HepG2 (cell line): ENCODE measurements at regions not wholly inside any gene's neighbourhood (a gene's known extent, or its start where the extent isn't known, plus 50 kb on each side); places are given as distances from the start of the nearest gene placed in this dataset.

Source experiments
- CBX5 ChIP-seq: sonication (generic); formaldehyde crosslinking; IDR thresholded peaks from 2 replicates; pipeline ENCODE4 v1.4.0; 2020; ENCODE audit warnings: missing genetic modification reagents, borderline replicate concordance
- POLR2A ChIP-seq, 2 experiments: IDR thresholded peaks; 2 replicates each; pipeline ENCODE4 v1.6.1; 2011; ENCODE audit warnings: low read depth in 2 of 2, low read length in 2 of 2, mild to moderate bottlenecking in 1 of 2, moderate library complexity in 1 of 2; ENCODE audit not compliant: insufficient read depth in 1 of 2
- POLR2AphosphoS5 ChIP-seq: IDR thresholded peaks from 2 replicates; pipeline ENCODE4 v1.6.1; 2012; ENCODE audit warnings: low read depth, low read length
- TAF1 ChIP-seq: sonication (generic); formaldehyde crosslinking; IDR thresholded peaks from 2 replicates; pipeline ENCODE4 v1.4.0; 2020; ENCODE audit warnings: missing genetic modification reagents
- ZNF101 ChIP-seq: sonication (generic); formaldehyde crosslinking; IDR thresholded peaks from 2 replicates; pipeline ENCODE4 v1.4.0; 2020; ENCODE audit warnings: mild to moderate bottlenecking, low read depth, missing genetic modification reagents, borderline replicate concordance
- ZNF205 ChIP-seq: IDR thresholded peaks from 2 replicates; pipeline ENCODE4 v1.6.1; 2018; ENCODE audit warnings: missing biosample characterization, missing genetic modification reagents
- ZNF441 ChIP-seq: sonication (generic); formaldehyde crosslinking; IDR thresholded peaks from 2 replicates; pipeline ENCODE4 v1.7.0; 2021; ENCODE audit warnings: missing genetic modification reagents, borderline replicate concordance
- ZNF737 ChIP-seq: sonication (generic); formaldehyde crosslinking; IDR thresholded peaks from 2 replicates; pipeline ENCODE4 v1.5.0; 2020; ENCODE audit warnings: missing genetic modification reagents, mild to moderate bottlenecking, borderline replicate concordance
- TF ChIP-seq, protein P1 (sequence below): sonication (generic); formaldehyde crosslinking; IDR thresholded peaks from 2 replicates; pipeline ENCODE4 v1.5.0; 2020; ENCODE audit warnings: mild to moderate bottlenecking, missing genetic modification reagents, moderate library complexity
- TF ChIP-seq, protein P2 (sequence below): IDR thresholded peaks from 2 replicates; pipeline ENCODE4 v1.6.1; 2016
- TF ChIP-seq, protein P3 (sequence below): IDR thresholded peaks from 2 replicates; pipeline ENCODE4 v1.6.1; 2016; ENCODE audit warnings: low read depth, borderline replicate concordance
- TF ChIP-seq, protein P4 (sequence below): sonication (generic); formaldehyde crosslinking; IDR thresholded peaks from 2 replicates; pipeline ENCODE4 v1.8.1; 2023; ENCODE audit warnings: missing genetic modification reagents, inconsistent platforms, borderline replicate concordance

DNA sequence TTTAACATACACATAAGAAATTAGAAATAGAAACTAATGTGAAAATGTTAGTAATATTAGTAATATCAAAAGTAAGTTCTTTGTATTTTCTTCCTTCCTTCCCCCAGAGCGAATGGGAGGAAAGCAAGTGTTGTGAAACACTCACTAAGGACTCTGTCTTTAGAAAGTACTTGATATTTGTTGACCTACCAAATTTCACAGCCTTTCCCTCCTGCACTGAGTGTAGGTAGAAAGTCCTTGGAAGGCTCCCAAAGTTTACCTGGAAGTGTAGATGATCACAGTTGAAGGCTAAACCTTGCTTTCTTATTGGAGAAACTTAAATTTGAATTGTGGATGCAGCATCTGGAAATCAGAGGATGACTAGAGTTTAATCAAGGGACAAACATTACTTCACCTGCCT is 1459.5 kb upstream of the SPRY2 start:
- no peak for TF ChIP-seq POLR2AphosphoS5
- TF ChIP-seq ZNF737 (CRISPR knock-in tag) = no peak
- TF ChIP-seq, protein P1, sequence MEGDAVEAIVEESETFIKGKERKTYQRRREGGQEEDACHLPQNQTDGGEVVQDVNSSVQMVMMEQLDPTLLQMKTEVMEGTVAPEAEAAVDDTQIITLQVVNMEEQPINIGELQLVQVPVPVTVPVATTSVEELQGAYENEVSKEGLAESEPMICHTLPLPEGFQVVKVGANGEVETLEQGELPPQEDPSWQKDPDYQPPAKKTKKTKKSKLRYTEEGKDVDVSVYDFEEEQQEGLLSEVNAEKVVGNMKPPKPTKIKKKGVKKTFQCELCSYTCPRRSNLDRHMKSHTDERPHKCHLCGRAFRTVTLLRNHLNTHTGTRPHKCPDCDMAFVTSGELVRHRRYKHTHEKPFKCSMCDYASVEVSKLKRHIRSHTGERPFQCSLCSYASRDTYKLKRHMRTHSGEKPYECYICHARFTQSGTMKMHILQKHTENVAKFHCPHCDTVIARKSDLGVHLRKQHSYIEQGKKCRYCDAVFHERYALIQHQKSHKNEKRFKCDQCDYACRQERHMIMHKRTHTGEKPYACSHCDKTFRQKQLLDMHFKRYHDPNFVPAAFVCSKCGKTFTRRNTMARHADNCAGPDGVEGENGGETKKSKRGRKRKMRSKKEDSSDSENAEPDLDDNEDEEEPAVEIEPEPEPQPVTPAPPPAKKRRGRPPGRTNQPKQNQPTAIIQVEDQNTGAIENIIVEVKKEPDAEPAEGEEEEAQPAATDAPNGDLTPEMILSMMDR (CRISPR knock-in tag) = no peak
- no peak for TF ChIP-seq ZNF441 (CRISPR knock-in tag)
- TF ChIP-seq, protein P2, sequence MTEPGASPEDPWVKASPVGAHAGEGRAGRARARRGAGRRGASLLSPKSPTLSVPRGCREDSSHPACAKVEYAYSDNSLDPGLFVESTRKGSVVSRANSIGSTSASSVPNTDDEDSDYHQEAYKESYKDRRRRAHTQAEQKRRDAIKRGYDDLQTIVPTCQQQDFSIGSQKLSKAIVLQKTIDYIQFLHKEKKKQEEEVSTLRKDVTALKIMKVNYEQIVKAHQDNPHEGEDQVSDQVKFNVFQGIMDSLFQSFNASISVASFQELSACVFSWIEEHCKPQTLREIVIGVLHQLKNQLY (CRISPR knock-in tag) = no peak
- no peak for TF ChIP-seq ZNF205
- TF ChIP-seq ZNF101 (CRISPR knock-in tag) = no peak
- TF ChIP-seq CBX5 = no peak
- no peak for TF ChIP-seq TAF1
- TF ChIP-seq, protein P3, sequence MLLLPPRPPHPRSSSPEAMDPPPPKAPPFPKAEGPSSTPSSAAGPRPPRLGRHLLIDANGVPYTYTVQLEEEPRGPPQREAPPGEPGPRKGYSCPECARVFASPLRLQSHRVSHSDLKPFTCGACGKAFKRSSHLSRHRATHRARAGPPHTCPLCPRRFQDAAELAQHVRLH = no peak
- no peak for TF ChIP-seq POLR2A (IDR thresholded peaks at IDR 0.05; ENCODE audit: insufficient read depth in 1 of 2, low read depth in 2 of 2, low read length in 2 of 2)
- TF ChIP-seq, protein P4, sequence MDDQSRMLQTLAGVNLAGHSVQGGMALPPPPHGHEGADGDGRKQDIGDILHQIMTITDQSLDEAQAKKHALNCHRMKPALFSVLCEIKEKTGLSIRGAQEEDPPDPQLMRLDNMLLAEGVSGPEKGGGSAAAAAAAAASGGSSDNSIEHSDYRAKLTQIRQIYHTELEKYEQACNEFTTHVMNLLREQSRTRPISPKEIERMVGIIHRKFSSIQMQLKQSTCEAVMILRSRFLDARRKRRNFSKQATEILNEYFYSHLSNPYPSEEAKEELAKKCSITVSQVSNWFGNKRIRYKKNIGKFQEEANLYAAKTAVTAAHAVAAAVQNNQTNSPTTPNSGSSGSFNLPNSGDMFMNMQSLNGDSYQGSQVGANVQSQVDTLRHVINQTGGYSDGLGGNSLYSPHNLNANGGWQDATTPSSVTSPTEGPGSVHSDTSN (CRISPR knock-in tag) = no peak
